ENCODE measurements at regions not wholly inside any gene's neighbourhood (a gene's known extent, or its start where the extent isn't known, plus 50 kb on each side); places are given as distances from the start of the nearest gene placed in this dataset.

DNA sequence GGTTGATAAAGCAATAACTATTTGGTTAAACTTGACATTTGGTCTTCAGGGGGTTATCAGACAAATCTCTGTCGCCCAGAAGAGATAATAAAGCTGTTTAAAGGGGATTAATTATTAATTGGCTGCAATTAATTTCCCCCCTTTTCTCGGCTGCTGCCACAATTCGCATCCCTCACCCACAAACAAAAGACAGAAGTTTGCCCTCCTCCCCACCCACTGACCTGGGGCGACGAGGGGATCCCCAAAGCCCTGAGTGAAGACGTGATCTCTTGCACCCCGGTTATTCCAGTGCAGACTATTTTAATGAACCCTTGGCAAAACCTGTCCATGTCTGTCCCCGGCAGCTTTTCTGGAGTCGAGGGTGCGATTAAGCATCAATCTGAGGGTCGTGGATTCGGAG lies 55.7 kb upstream of the TMEM33 start:
- H3K4me3 ChIP-seq (ENCODE audit: low read depth, low read length), result no peak overlapping the region
- TF ChIP-seq, protein P1, sequence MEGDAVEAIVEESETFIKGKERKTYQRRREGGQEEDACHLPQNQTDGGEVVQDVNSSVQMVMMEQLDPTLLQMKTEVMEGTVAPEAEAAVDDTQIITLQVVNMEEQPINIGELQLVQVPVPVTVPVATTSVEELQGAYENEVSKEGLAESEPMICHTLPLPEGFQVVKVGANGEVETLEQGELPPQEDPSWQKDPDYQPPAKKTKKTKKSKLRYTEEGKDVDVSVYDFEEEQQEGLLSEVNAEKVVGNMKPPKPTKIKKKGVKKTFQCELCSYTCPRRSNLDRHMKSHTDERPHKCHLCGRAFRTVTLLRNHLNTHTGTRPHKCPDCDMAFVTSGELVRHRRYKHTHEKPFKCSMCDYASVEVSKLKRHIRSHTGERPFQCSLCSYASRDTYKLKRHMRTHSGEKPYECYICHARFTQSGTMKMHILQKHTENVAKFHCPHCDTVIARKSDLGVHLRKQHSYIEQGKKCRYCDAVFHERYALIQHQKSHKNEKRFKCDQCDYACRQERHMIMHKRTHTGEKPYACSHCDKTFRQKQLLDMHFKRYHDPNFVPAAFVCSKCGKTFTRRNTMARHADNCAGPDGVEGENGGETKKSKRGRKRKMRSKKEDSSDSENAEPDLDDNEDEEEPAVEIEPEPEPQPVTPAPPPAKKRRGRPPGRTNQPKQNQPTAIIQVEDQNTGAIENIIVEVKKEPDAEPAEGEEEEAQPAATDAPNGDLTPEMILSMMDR (IDR thresholded peaks at IDR 0.05; ENCODE audit: low read depth, low read length, missing control alignments), result no peak
- DNase-seq (ENCODE audit: low read depth), result no peak
- in situ Hi-C loops (cut with HindIII; ENCODE audit: low sequenced_read_pairs), result loop anchor here (25.0 kb wide), 2 partner anchors 167 to 592 kb away; no protein-coding TSS in a partner anchor

DNA sequence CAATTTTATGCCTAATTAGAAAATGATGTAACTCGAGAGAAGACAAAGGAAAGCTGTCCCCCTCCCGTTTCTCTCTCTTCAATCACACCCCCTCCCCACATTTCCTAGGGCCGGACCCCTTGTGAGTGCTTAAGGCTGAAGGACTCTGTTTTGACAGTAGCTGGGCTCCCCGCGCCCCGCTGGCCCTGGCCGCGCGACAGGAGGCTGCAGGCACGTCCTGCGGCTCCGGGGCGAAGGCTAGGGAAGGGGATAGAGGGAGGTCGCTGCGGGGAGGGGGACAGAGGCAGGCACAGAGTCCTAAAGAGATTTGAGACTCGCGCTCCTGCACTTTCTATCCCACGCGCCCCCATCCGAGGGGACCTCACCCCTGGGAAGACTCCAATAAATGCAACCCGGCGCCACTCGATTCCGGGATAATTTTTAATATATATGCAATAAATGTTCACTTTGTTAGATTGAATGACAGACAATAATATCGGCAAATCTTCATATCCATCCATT lies 56.2 kb upstream of the TMEM33 start:
- no peak overlapping the region for H3K4me3 ChIP-seq (ENCODE audit: low read depth, low read length)
- in situ Hi-C loops (cut with HindIII; ENCODE audit: low sequenced_read_pairs), result loop anchor here (25.0 kb wide), 2 partner anchors 167 to 592 kb away; no protein-coding TSS in a partner anchor

DNA sequence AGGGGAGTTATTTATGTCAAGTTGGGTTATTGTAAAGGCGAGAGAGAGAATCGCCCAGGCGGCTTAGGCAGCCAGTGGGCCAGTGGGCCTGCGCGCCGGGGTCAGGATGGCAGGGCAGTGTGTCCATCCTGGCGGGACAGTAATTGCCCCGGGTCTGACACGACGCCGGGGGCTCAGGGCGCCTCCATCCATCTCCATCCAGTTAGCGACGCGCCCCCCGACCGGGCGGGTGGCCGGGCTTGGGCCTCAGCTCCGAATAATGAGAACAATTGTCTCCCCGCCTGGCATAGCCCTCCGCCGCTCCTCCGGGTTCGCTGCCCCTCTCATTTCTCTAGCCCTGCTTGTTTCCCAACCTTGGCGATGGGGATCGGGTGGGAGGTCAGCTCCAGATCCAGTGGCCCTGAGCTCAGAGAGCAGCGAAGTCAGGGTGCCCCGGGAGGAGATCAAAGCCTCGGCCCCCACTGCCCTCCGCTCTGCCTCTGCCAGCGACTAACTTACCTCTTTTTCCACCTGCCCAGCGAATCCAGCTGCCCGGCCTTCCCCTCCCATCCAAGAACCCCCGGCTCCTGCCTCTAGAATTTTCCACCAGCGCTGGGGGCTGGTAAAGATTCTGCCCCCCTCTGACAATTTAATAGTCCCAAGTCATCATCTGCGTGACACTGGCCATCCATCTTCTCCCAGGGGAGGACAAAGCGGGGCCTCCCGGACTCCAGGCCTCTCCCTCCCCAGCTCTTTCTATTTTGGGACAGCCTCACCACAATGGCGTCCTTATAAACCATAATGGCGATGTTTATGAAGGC lies 56.9 kb upstream of the TMEM33 start:
- DNase-seq (ENCODE audit: low read depth), result no peak
- in situ Hi-C loops (cut with HindIII; ENCODE audit: low sequenced_read_pairs), result loop anchor here (25.0 kb wide), 2 partner anchors 166 to 591 kb away; no protein-coding TSS in a partner anchor
- no peak overlapping the region for H3K4me3 ChIP-seq (ENCODE audit: low read depth, low read length)
- TF ChIP-seq, protein P1 (IDR thresholded peaks at IDR 0.05; ENCODE audit: low read depth, low read length, missing control alignments), result no peak

More for the DNA sequence above, 56.2 kb upstream of the TMEM33 start:
- no peak for DNase-seq (ENCODE audit: low read depth)
- TF ChIP-seq, protein P1 (IDR thresholded peaks at IDR 0.05; ENCODE audit: low read depth, low read length, missing control alignments), result no peak

DNA sequence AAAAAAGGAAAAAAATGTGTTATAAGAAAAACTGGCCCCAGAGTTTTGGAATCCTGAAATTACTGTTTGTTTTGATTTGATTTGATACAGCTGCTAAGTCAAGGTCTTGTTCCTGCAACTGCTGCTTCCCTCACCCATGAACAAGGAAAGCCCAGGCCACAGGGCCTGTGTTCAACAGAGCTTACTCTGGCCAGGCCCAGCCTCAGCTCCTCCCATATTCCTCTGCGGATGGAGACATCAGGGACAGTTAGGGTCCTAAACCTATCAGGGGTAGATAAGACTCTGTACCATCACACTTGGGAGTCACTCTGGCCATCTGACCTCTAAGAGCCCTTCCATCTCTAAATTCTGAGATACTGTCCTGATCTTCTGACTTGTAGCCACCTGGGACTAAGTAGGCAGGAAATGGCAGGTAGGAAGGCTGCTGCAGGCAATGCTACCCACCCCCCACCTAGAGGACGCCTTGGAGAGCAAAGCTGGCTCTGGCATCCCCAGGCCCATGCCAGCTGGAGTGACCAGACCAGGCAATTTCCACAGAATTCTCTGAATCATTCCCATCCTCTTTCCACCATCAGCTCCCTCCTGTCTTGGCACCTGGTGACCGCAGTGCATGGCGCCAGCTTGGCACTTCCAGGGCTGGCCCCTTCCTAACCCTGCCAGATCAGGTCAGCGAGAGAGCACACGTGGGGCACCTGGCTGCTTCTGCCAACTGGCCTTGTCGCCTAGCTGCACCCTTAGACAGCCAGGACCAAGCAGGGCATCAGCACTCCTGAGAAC lies 58.0 kb upstream of the TMEM33 start:
- TF ChIP-seq, protein P1 (IDR thresholded peaks at IDR 0.05; ENCODE audit: low read depth, low read length, missing control alignments), result no peak
- in situ Hi-C loops (cut with HindIII; ENCODE audit: low sequenced_read_pairs), result loop anchor here (25.0 kb wide), 2 partner anchors 165 to 590 kb away; no protein-coding TSS in a partner anchor
- no peak for DNase-seq (ENCODE audit: low read depth)
- H3K4me3 ChIP-seq (ENCODE audit: low read depth, low read length), result no peak overlapping the region

DNA sequence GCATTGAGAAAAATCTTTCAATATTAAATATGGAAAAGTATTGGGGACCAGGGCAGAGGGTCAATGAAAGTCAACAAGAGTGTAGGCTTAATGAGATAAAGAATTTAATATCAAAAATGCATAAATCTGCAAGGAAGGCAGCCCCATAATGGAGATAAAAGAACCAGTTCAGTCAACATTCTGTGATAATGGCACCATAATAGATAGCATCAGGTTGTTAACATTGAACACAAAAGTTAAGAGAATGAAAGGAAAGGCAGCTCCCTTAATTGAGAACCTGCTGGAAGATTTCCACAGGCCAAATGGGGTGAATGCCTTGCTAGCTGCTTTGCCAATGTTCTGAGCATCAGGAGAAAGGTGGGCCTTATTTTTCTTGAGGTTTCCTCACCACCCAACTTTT lies 60.4 kb upstream of the TMEM33 start:
- no peak for DNase-seq (ENCODE audit: low read depth)
- TF ChIP-seq, protein P1 (IDR thresholded peaks at IDR 0.05; ENCODE audit: low read depth, low read length, missing control alignments), result no peak
- in situ Hi-C loops (cut with HindIII; ENCODE audit: low sequenced_read_pairs), result loop anchor here (25.0 kb wide), 2 partner anchors 163 to 588 kb away; no protein-coding TSS in a partner anchor

DNA sequence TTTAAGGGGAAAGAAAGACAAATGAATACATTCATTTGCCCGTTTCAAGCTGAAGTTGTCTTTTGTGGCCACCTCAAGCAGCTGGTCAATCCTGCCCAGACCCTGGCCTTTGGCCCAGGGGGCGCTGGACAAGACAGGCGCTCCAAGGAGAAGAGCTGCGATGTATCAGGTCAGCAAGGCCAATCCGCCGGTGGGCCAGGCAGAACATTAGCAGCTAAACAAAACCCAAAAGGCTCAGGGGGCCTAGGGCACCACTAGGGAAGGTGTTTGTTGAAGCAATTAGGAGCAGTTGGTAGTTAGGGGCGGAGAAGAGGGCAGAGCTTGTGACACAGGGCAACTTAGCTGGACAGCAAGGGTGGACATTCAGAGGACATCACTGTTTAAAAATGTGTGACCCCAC lies 60.8 kb upstream of the TMEM33 start:
- no peak overlapping the region for H3K4me3 ChIP-seq (ENCODE audit: low read depth, low read length)
- in situ Hi-C loops (cut with HindIII; ENCODE audit: low sequenced_read_pairs), result no loop called here
- TF ChIP-seq, protein P1 (IDR thresholded peaks at IDR 0.05; ENCODE audit: low read depth, low read length, missing control alignments), result no peak
- no peak for DNase-seq (ENCODE audit: low read depth)

More for the DNA sequence above, 60.4 kb upstream of the TMEM33 start:
- H3K4me3 ChIP-seq (ENCODE audit: low read depth, low read length), result no peak overlapping the region

Measured in astrocyte of the cerebellum (primary cell).